GM12878 (cell line): ENCODE measurements at regions not wholly inside any gene's neighbourhood (a gene's known extent, or its start where the extent isn't known, plus 50 kb on each side); places are given as distances from the start of the nearest gene placed in this dataset.

ENCODE experiments used
- ATAC-seq: fragments of 200-7000 bp; cut with Tn5 transposase; 3 replicates; pipeline ENCODE4 v1.9.1; 2020; ENCODE audit warnings: mild to moderate bottlenecking, moderate library complexity
- BruUV-seq: library from RNA; stranded (reverse); fragments of 400-500 nt; replicated peaks from 2 replicates; lab custom pipeline; 2021; lab: Mats Ljungman, UMichigan
- CTCF ChIA-PET: fragments of 300-600 bp; sonication (Branson Sonifier 250); formaldehyde crosslinking; extraction: SDS; loops from one replicate; lab custom pipeline; 2021; ENCODE audit warnings: inconsistent platforms; lab: Yijun Ruan, JAX
- POLR2A ChIA-PET: fragments of 350-600 bp; formaldehyde crosslinking; extraction: SDS; loops from one replicate; lab custom pipeline; 2021; ENCODE audit warnings: inconsistent platforms; lab: Charles Lee
- RAD21 ChIA-PET: fragments of 300-600 bp; sonication (Branson Sonifier 250); formaldehyde crosslinking; loops from one replicate; lab custom pipeline; 2023; ENCODE audit warnings: antibody characterized with exemption; ENCODE audit not compliant: unreplicated experiment; lab: Charles Lee
- SMC1A ChIA-PET: fragments of 300-600 bp; sonication (Branson Sonifier 250); formaldehyde crosslinking; loops from one replicate; lab custom pipeline; 2023; ENCODE audit not compliant: unreplicated experiment, uncharacterized antibody; lab: Charles Lee
- DNase-seq: peaks from one replicate; pipeline ENCODE4 v3.0.0-alpha.2; 2011; ENCODE audit warnings: low read depth, low spot score
- FAIRE-seq: peaks from 3 replicates; lab custom pipeline; 2011; peaks lifted over from hg19 to GRCh38; lab: Jason Lieb, UNC
- H2AFZ ChIP-seq: 2 replicates; pipeline ENCODE4 v1.6.0; 2011; ENCODE audit warnings: low read depth, low read length, control low read depth; ENCODE audit not compliant: control insufficient read depth
- H3K27ac ChIP-seq: 2 replicates; pipeline ENCODE4 v1.5.1; 2011; ENCODE audit warnings: control low read depth; ENCODE audit not compliant: control insufficient read depth, insufficient read depth
- H3K27me3 ChIP-seq, 2 experiments: replicated peaks in 1 of 2; 2 replicates each; pipeline versions ENCODE4 v1.6.0 to v1.6.1; 2011; ENCODE audit warnings: low read length in 1 of 2; ENCODE audit not compliant: control insufficient read depth in 2 of 2, insufficient read depth in 2 of 2
- H3K36me3 ChIP-seq, 2 experiments: 2 replicates each; pipeline ENCODE4 v1.5.1; 2011; ENCODE audit warnings: low read length in 1 of 2; ENCODE audit not compliant: control insufficient read depth in 2 of 2, insufficient read depth in 2 of 2
- H3K4me1 ChIP-seq: 2 replicates; pipeline ENCODE4 v1.6.1; 2011; ENCODE audit warnings: mild to moderate bottlenecking, low read length, moderate library complexity, mixed read lengths; ENCODE audit not compliant: control insufficient read depth, insufficient read depth
- H3K4me2 ChIP-seq: 2 replicates; pipeline ENCODE4 v1.6.0; 2011; ENCODE audit warnings: control low read depth; ENCODE audit not compliant: control insufficient read depth, insufficient read depth
- H3K4me3 ChIP-seq: fragments of 200-600 bp; sonication (generic); 2 replicates; pipeline ENCODE4 v1.5.1; 2016
- H3K79me2 ChIP-seq: 2 replicates; pipeline ENCODE4 v1.6.0; 2011; ENCODE audit warnings: low read length; ENCODE audit not compliant: control insufficient read depth, insufficient read depth
- H3K9ac ChIP-seq: 2 replicates; pipeline ENCODE4 v1.8.0; 2011; ENCODE audit warnings: low read length, control low read depth, mixed read lengths; ENCODE audit not compliant: control insufficient read depth, insufficient read depth
- H3K9me3 ChIP-seq: replicated peaks from 3 replicates; pipeline ENCODE4 v1.5.1; 2011; ENCODE audit warnings: mild to moderate bottlenecking, low read length; ENCODE audit not compliant: control insufficient read depth, insufficient read depth
- H4K20me1 ChIP-seq: 2 replicates; pipeline ENCODE4 v1.6.0; 2011; ENCODE audit not compliant: control insufficient read depth, insufficient read depth
- ATF2 ChIP-seq: IDR thresholded peaks from 2 replicates; pipeline ENCODE4 v1.6.1; 2012; ENCODE audit warnings: low read length, inconsistent platforms
- BMI1 ChIP-seq: fragments of 450-650 bp; IDR thresholded peaks from 2 replicates; pipeline ENCODE4 v1.6.1; 2016; ENCODE audit warnings: mild to moderate bottlenecking, moderate library complexity, borderline replicate concordance
- E4F1 ChIP-seq: fragments of 450-650 bp; IDR thresholded peaks from 2 replicates; pipeline ENCODE4 v1.6.1; 2018; ENCODE audit warnings: borderline replicate concordance, mild to moderate bottlenecking; ENCODE audit not compliant: partially characterized antibody
- NR2F1 ChIP-seq: fragments of 450-650 bp; conservative IDR thresholded peaks from 2 replicates; pipeline ENCODE4 v1.6.1; 2017; ENCODE audit warnings: mild to moderate bottlenecking
- SIN3A ChIP-seq: IDR thresholded peaks from 2 replicates; pipeline ENCODE4 v1.6.1; 2012; ENCODE audit warnings: low read depth, low read length, improper control_type of control experiment
- SMC3 ChIP-seq: IDR thresholded peaks from 2 replicates; pipeline ENCODE4 v1.6.1; 2011; ENCODE audit warnings: low read length, improper control_type of control experiment, borderline replicate concordance
- ZNF24 ChIP-seq: fragments of 450-650 bp; IDR thresholded peaks from 2 replicates; pipeline ENCODE4 v1.6.1; 2017; ENCODE audit warnings: antibody characterized with exemption, mild to moderate bottlenecking
- ZNF592 ChIP-seq: fragments of 450-650 bp; IDR thresholded peaks from 2 replicates; pipeline ENCODE4 v1.6.1; 2017; ENCODE audit warnings: mild to moderate bottlenecking, moderate library complexity
- WGBS: methylation state at CpG from one replicate; pipeline ENCODE4 v1.1.6; 2016; ENCODE audit warnings: low lambda C conversion rate; ENCODE audit not compliant: insufficient replicate concordance, insufficient coverage; ENCODE audit errors: missing lambda C conversion rate; 5-methylcytosine and 5-hydroxymethylcytosine counted together
- in situ Hi-C: fragments of 300-500 bp; cut with MboI; formaldehyde crosslinking; loops from 9 replicates; pipeline ENCODE4 v1.14.3; 2018; ENCODE audit warnings: mixed read lengths
- intact Hi-C: fragments of 100-400 bp; cut with micrococcal nuclease; formaldehyde crosslinking; loops from one replicate; pipeline ENCODE4 v1.14.2; 2022; ENCODE audit not compliant: unreplicated experiment

- no peak for TF ChIP-seq E4F1
- TF ChIP-seq SIN3A: no peak
- TF ChIP-seq SMC3: no peak
- TF ChIP-seq ATF2: no peak
- no peak for TF ChIP-seq NR2F1
- no peak for TF ChIP-seq BMI1
Measured at GRCh38 chr2:138423745-138424144, 77.8 kb upstream of the SPOPL start (continued).

GRCh38 chr2:138424436-138425140 is 77.0 kb upstream of the SPOPL start:
- ChIA-PET POLR2A (no interaction called here), CTCF (interaction anchor here (1.6 kb wide), 1 partner anchor 12 kb away, joined by 3 read pairs; no protein-coding TSS in a partner anchor), RAD21 (no interaction called here), SMC1A (interaction anchor here (1.3 kb wide), 1 partner anchor 447 kb away, joined by 3 read pairs; no protein-coding TSS in a partner anchor)
- H3K9ac ChIP-seq: no peak overlapping the region
- H4K20me1 ChIP-seq: no peaks in the 10 kb centered on the region
- no peaks in the 10 kb centered on the region for H3K27me3 ChIP-seq
- ATAC-seq (no peak), FAIRE-seq (no peak), DNase-seq (no peak)
- in situ Hi-C loops (no loop called here), intact Hi-C loops (no loop called here)
- H3K79me2 ChIP-seq: no peaks in the 10 kb centered on the region
- H3K4me1 ChIP-seq: no peaks in the 10 kb centered on the region
- 47% methylated on average over 4 of the region's 4 CpGs for WGBS
- H3K9me3 ChIP-seq: peaks cover 4% of the 10 kb centered on the region; the same call in 2 of the 3 replicates
- no peak overlapping the region for H3K27ac ChIP-seq
- no peak overlapping the region for H2AFZ ChIP-seq
- no peak overlapping the region for H3K4me3 ChIP-seq
- no TSS peak for BruUV-seq
- no peaks in the 10 kb centered on the region for H3K36me3 ChIP-seq
- no peak overlapping the region for H3K4me2 ChIP-seq
- TF ChIP-seq ZNF592 (no peak), ZNF24 (no peak)
